ENCODE measurements at regions not wholly inside any gene's neighbourhood (a gene's known extent, or its start where the extent isn't known, plus 50 kb on each side); places are given as distances from the start of the nearest gene placed in this dataset.
"Not testable (repeated sequence)": the region's sequence is repeated elsewhere in the genome, so short reads cannot be mapped to it uniquely, and the experiment has no call there.

GRCh38 chr9:104280711-104281110, 186.6 kb downstream of the SMC2 start:
- in situ Hi-C loops (cut with HindIII; ENCODE audit: low pct_unique_long_range_greater_than_20kb, low sequenced_read_pairs): no loop called here
- TF ChIP-seq JUND (IDR thresholded peaks at IDR 0.05; ENCODE audit: low read depth): no peak
- DNase-seq (ENCODE audit: low read depth in 1 of 2, low spot score in 1 of 2): no peak

DNA sequence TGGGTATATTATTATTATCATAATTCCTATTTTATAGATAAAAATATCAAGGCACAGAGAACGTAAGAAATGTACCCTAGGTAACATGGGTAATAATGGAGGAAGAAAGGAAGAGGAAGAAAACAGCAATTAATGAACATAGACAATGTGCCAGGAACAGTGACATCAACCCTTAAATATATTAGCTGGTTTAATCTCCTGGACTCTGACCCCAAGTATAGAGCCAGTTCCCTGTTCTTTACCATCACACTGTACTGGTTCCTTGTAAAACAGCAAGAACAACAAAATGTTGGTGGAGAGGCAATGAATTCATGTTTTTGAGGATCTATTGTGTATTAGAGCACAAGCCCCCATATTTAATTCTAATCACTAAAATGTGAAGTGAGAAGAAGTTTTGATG, 192.1 kb downstream of the SMC2 start:
- no peak for TF ChIP-seq JUND (IDR thresholded peaks at IDR 0.05; ENCODE audit: low read depth)
- in situ Hi-C loops (cut with HindIII; ENCODE audit: low pct_unique_long_range_greater_than_20kb, low sequenced_read_pairs): no loop called here

DNA sequence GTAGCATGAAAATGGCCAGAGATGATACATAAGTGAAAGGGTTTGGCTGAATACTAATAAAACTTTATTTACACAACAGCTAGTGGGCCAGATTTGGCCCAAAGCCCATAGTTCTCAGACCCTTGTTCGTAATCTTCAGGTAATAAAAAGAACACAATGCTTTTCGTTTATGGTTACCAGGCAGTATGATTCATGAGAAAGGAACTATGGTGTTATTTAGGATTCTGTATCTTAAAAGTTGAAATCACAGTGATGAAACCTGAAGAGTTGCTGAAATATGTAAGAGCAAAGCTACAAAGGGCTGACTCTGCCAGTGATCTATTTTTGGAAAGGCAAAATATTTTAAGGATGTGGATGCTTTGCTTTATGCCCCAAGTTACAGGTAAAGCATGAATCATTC, 192.7 kb downstream of the SMC2 start:
- TF ChIP-seq JUND (IDR thresholded peaks at IDR 0.05; ENCODE audit: low read depth): no peak
- in situ Hi-C loops (cut with HindIII; ENCODE audit: low pct_unique_long_range_greater_than_20kb, low sequenced_read_pairs): no loop called here
- no peak for DNase-seq (ENCODE audit: low read depth in 1 of 2, low spot score in 1 of 2)

More for the DNA sequence above, 192.1 kb downstream of the SMC2 start:
- DNase-seq (ENCODE audit: low read depth in 1 of 2, low spot score in 1 of 2): no peak

DNA sequence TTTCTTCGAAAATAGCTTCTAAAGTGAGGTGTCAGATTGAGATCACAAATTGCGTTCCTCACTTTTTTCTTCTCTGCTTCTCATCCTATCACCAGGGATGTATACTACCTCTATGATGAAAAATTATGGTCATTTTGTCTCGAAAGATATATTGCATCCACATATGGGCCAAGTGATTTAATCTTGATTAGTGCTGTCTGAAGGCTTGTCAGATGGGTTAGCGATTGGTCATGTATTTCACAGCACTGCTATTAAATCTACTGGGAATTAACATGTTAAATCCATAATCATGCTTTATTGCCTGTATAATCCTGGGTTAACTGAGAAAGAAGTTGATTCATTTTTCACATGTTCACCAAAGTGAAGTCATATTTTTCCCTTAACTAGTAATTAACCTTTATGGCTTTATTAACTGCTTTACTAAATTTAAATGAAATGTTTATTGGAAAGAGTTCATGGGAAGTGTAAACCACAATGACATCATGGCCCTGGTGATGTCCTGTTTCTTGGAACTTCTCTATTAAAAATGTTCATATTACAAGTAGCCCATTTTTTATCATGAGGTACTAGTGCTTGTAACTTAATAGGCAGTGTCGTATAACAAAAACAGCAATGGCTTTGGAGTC, 193.3 kb downstream of the SMC2 start:
- no peak for TF ChIP-seq JUND (IDR thresholded peaks at IDR 0.05; ENCODE audit: low read depth)
- in situ Hi-C loops (cut with HindIII; ENCODE audit: low pct_unique_long_range_greater_than_20kb, low sequenced_read_pairs): no loop called here
- no peak for DNase-seq (ENCODE audit: low read depth in 1 of 2, low spot score in 1 of 2)

DNA sequence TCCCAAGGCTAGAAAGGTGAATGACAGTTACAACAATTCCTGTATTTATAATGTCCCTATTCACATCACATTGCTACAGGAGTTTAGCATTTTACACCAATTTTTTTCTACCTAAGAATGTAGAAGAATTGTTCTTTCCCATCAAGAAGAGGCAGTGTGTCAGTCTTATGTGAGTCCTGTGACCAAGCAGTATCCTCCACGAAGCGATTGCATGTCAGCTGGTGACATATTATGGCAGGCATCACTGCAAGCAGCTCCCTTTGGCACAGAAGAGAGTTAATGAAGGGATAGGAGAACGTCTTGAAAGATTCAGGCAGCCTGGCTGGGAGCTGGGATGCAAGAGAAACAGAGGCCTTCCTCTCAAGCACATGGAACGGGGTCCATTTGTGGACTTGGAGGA, 199.8 kb downstream of the SMC2 start:
- in situ Hi-C loops (cut with HindIII; ENCODE audit: low pct_unique_long_range_greater_than_20kb, low sequenced_read_pairs): no loop called here
- DNase-seq (ENCODE audit: low read depth in 1 of 2, low spot score in 1 of 2): no peak
- TF ChIP-seq JUND (IDR thresholded peaks at IDR 0.05; ENCODE audit: low read depth): no peak

DNA sequence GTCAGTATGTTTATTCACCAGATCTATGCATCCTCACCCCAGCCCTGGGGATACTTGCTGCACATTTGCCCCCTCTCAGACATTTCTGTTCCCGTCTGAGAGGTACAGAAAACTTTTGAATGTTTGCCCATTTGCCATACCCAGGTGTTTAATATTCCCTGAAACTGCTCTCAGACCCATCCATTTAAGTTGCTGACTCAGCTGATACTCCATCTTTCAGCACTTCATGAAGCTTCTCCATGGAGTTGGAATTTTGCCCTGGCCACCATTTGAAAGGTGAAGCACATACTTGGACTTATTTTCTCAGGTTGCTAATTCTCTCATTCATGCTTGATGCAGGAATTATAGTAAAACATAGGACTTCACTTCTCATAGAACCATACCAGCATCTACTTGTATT, 203.9 kb upstream of the OR13F1 start:
- DNase-seq (ENCODE audit: low read depth in 1 of 2, low spot score in 1 of 2): no peak
- in situ Hi-C loops (cut with HindIII; ENCODE audit: low pct_unique_long_range_greater_than_20kb, low sequenced_read_pairs): no loop called here
- TF ChIP-seq JUND (IDR thresholded peaks at IDR 0.05; ENCODE audit: low read depth): no peak

- DNase-seq (ENCODE audit: low read depth in 1 of 2, low spot score in 1 of 2): peak in 1 of 2 experiments; percentile 49
- TF ChIP-seq JUND (IDR thresholded peaks at IDR 0.05; ENCODE audit: low read depth): no peak
- in situ Hi-C loops (cut with HindIII; ENCODE audit: low pct_unique_long_range_greater_than_20kb, low sequenced_read_pairs): no loop called here
Observed at GRCh38 chr9:104301755-104302154, 202.3 kb upstream of the OR13F1 start.

- no peak for TF ChIP-seq JUND (IDR thresholded peaks at IDR 0.05; ENCODE audit: low read depth)
- peak in 1 of 2 experiments; percentile 68 for DNase-seq (ENCODE audit: low read depth in 1 of 2, low spot score in 1 of 2)
- in situ Hi-C loops (cut with HindIII; ENCODE audit: low pct_unique_long_range_greater_than_20kb, low sequenced_read_pairs): no loop called here
Observed at GRCh38 chr9:104302775-104303174, 201.3 kb upstream of the OR13F1 start.

DNA sequence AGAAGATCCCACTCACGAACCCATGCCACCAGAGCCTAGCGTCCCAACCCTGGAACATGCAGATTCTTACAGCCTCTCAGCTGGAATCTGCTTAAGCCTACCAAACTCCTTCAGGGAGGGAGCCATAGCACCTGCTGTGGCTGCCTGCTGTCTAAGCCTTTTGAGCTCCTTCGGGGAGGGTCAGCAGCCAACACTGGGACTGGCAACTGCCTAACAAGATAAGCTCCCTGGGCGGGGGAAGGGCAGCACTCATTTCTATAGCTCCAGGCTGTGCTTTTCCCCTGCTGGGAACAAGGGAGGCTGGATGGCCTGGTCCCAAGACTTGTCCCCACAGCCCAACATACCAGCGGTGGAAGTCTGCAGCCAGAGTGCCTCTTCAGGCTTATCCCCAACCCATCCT, 199.1 kb upstream of the OR13F1 start:
- no peak for TF ChIP-seq JUND (IDR thresholded peaks at IDR 0.05; ENCODE audit: low read depth)
- DNase-seq (ENCODE audit: low read depth in 1 of 2, low spot score in 1 of 2): no peak
- in situ Hi-C loops (cut with HindIII; ENCODE audit: low pct_unique_long_range_greater_than_20kb, low sequenced_read_pairs): no loop called here

GRCh38 chr9:104313396-104314110, 190.5 kb upstream of the OR13F1 start:
- TF ChIP-seq JUND (IDR thresholded peaks at IDR 0.05; ENCODE audit: low read depth): no peak
- in situ Hi-C loops (cut with HindIII; ENCODE audit: low pct_unique_long_range_greater_than_20kb, low sequenced_read_pairs): no loop called here
- DNase-seq (ENCODE audit: low read depth in 1 of 2, low spot score in 1 of 2): no peak

DNA sequence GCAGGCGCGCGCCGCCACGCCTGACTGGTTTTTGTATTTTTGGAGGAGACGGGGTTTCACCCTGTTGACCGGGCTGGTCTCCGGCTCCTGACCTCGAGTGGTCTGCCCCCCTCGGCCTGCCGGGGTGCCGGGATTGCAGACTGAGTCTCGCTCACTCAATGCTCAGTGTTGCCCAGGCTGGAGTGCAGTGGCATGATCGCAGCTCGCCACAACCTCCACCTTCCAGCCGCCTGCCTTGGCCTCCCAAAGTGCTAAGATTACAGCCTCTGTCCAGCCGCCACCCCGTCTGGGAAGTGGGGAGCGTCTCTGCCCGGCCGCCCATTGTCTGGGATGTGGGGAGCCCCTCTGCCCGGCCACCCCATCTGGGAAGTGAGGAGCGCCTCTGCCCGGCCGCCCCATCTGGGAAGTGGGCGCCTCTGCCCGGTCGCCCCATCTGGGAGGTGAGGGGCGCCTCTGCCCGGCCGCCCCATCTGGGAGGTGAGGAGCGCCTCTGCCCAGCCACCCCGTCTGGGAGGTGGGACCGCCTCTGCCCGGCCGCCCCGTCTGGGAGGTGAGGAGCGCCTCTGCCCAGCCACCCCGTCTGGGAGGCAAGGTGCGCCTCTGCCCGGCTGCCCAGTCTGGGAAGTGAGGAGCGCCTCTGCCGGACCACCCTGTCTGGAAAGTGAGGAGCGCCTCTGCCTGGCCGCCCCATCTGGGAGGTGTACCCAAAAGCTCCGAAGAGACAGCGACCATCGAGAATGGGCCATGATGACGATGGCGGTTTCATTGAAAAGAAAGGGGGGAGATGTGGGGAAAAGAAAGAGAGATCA, 187.7 kb upstream of the OR13F1 start:
- in situ Hi-C loops (cut with HindIII; ENCODE audit: low pct_unique_long_range_greater_than_20kb, low sequenced_read_pairs); DNase-seq (ENCODE audit: low read depth in 1 of 2, low spot score in 1 of 2): not testable (repeated sequence)

DNA sequence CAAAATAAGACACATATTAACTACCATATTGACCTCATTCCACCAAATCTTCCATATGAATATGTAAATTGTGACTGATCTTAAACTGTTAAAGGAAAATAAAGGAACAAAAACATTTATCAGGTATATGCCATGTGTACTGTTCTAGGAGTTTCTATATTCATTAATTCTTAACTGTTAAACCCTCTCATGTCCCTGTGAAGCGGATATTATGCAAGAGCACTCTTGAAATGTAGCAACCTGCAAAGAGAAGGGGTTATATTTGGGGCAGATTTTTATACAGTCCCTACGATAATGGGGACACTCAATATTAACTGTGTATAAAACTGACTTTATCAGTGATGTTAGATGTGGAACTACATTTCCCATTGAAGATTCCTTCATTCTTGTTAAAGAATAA, 184.9 kb upstream of the OR13F1 start:
- TF ChIP-seq JUND (IDR thresholded peaks at IDR 0.05; ENCODE audit: low read depth): no peak
- no peak for DNase-seq (ENCODE audit: low read depth in 1 of 2, low spot score in 1 of 2)
- in situ Hi-C loops (cut with HindIII; ENCODE audit: low pct_unique_long_range_greater_than_20kb, low sequenced_read_pairs): no loop called here

DNA sequence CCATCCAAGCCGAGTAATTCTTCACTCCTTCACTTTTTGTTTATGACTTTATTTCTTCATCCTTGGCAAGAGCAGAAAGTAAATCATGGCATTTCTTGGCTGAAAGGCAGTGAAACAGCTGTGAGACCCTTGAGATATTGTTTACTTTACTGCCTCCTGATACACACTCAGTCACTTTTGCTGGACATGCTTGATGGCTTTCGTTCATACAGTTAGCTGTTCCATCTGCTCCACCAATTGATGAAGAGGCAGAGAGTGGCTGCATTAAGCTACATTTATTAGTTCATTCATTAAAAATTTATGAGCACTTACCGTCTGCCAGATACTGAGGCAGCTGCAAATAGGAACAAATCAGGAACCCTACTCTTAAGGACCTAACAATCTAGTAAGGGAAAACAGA, 184.4 kb upstream of the OR13F1 start:
- in situ Hi-C loops (cut with HindIII; ENCODE audit: low pct_unique_long_range_greater_than_20kb, low sequenced_read_pairs): no loop called here
- TF ChIP-seq JUND (IDR thresholded peaks at IDR 0.05; ENCODE audit: low read depth): no peak
- no peak for DNase-seq (ENCODE audit: low read depth in 1 of 2, low spot score in 1 of 2)
